Stimulated activated CD4-positive, alpha-beta T cell treated with anti-CD3 and anti-CD28 coated beads, Interleukin-4, amount 100 ng/mL, for 24 hours (primary cell): ENCODE measurements at regions not wholly inside any gene's neighbourhood (a gene's known extent, or its start where the extent isn't known, plus 50 kb on each side); places are given as distances from the start of the nearest gene placed in this dataset.

Experiments
- DNase-seq: peaks from one replicate; pipeline ENCODE4 v3.0.0-alpha.2; 2020

DNA sequence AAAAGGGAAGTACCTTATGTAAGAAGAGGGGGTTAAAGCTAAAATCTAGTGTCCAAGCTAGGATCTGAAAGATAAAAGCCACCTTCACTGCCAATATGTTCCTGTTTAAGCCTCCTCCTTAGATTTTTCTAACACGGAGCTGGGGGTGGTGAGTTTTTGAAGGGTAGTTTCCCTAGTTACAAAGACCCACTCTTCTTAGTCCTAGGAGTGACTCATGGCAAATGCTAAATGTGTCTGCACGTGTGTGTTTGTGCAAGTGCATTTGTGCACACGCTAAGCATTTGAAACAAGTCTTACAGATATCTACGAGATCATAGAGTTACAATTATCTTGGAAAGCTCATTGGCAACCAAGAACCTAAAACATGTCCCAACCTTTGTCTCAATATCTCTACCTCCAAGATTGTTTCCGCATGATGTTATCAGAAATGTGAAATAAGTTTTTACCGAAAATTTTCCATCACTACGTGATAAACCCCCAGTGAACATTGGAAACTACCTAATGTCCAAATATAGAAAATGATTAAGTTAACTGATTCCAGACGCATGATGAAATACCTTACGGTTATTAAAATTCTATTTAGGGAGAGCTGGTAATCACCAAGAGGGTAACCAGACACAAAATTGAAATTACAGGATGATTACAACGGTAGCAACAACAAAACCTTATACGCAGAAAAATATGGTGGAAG lies 78.0 kb upstream of the HRH2 start:
- peak; percentile 17 for DNase-seq

DNA sequence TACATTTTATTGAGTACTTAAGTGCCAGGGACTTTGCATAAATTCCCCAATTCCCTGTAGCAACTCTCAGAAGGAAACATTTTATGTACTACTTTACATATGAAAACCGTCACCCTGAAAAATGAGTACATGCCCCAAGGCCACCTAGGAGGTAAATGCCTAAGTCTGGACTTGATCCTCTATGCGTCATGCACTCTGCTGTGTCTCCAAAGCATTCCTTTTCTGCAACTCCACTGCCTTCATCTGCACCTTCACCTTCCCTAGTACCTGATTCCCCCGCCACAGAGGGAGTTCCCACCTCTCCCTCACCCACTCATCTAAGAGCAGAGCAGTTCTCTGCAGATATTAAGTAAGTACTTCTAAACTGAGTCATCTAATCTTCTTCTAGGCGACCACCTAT lies 75.2 kb upstream of the HRH2 start:
- no peak for DNase-seq

DNA sequence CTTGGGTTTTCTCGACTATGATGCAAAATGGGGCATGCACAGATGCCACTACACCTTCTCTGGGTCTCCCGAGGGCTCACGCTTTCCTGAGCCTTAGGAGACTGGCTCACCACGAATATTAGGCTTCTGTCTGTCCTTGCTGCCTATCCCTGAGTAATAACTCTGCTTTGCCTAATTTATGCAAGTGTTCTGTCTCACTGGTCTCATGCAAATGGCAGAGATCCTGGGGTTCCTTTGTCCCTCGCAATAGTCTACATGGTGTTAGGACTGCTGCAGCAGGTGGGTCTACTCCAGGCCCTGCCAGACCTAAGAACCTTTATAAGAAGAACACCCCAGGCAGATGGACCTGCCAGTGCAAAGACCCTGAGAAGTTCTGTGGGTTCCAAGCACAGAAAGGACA lies 72.3 kb upstream of the HRH2 start:
- DNase-seq = no peak

DNA sequence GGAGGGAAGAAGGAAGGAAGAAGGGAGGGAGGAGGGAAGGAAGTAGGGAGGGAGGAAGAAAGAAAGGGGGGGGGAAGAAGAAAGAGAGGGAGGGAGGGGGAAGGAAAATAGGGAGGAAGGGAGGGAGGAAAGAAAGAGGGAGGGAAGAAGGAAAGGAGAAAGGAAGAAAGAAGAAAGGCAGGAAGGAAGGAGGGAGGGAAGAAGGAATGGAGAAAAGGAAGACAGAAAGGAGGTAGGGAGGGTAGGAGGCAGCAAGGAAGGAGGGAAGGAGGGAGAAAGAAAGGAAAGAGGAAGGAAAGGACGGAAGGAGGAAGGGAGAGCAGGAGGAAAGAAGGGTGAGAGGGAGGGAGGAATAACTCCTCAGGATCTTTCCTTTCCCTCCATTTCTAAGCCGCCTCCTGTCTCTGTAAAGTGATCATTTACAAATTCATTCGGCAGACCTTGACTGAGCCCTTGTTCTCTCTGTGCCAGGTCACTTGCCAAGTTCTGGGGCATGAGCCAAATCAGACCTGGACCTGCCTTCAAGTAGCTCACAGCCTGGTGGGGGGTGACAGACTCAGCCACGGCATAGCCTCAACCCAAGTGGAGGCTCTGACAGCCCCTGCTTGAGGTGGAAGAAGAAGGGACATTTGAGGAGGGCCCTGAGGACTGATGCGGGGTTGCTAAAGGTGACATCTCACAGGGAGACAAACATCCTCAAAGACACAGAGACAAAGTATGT lies 69.0 kb upstream of the HRH2 start:
- no peak for DNase-seq

GRCh38 chr5:175589714-175590113 lies 68.2 kb upstream of the HRH2 start:
- DNase-seq = no peak

- no peak for DNase-seq
Observed at GRCh38 chr5:175590471-175590881, 67.4 kb upstream of the HRH2 start.

DNA sequence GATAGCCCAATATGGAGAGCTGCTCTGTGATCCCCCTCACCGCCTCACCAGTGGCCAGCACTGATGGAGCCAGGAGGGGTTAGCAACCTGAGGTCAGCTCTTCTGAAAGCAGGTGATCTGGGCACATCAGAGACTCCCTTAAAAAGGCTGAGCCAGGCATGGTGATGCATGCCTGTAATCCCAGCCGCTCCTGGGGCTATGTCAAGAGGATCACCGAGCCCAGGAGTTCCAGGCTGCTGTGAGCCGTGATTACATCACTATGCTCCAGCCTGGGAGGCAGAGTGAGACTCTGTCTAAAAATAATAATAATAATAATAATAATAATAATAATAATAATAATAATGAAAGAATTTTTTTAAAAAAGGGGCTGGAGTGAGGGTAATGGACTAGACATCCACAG lies 66.6 kb upstream of the HRH2 start:
- no peak for DNase-seq

DNA sequence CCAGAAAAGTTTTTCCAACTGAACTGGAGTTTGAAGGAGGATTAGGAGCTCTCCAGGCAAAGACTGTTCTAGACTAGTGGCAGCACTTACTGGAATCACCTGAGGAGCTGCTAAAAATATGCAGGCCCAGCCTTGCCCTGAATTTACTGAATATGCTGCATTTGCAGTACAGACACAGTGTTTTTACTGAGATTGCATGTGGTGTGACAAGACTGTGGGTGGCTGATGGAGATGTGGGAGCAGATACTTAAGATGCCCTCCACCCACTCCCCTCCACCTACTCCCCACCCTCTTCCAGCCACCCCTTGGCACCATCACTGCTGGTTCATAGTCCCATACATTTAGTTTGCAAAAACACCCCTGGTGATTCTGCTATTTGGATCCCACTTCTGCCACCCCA lies 64.1 kb upstream of the HRH2 start:
- no peak for DNase-seq

- DNase-seq = no peak
Observed at GRCh38 chr5:175595905-175596304, 62.0 kb upstream of the HRH2 start.

DNA sequence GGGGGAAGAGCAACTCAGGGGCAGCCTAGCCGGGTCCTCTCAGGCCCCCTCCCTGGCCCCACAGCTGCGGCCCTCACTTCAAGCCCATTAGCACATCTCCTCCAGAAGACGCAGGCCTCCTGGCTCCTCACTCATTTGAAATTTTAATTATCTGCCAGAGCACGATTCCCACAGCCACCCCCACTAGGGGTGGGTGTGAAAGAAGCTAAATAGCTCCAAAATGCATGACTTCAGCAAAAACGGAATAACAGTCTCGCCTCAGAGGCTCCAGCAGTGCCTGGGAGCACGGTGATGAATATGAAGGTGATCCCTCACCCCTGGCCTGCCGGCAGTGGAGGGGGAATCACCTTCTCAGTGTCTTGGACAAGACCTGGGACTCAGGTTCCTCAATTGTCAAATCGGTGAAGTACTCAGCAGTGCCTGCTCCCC lies 61.1 kb upstream of the HRH2 start:
- no peak for DNase-seq

GRCh38 chr5:175597718-175598117 lies 60.2 kb upstream of the HRH2 start:
- no peak for DNase-seq

DNA sequence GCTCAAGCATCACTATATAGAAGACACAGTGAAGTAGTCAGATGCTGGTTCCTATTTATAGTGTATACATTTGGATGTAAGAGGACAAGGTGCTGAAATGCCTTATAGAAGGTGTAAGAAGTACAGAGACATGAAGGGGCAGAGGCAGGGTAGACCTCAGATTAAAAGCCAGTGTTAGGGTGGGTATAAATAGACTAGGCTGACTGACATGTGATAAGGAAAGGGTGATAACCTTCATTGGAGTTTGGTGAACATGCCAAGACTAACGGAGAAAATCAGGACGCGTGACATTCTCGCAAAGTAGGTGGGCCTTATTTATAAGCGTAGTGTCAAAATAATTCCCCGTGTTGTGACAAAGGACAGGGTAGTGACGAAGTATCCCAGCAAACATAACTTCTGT lies 59.1 kb upstream of the HRH2 start:
- DNase-seq = no peak

DNA sequence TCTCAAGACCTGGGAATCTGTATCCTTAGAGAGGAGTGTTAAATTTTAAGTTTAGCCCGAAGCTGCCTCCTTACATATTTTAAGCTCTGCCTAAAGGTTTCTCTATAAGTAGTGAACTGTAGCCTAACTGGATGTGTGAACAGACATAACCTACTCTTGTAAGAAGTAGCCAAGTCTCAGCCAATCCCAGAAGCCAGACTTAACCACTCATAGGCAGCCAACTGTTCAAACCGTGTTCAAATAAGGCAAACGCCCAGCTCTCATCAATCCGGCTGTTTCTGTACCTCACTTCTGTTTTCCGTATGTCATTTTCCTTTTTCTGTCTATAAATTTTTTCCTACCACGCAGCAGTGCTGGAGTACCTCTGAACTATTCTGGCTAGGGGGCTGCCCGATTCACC lies 58.7 kb upstream of the HRH2 start:
- DNase-seq = no peak

DNA sequence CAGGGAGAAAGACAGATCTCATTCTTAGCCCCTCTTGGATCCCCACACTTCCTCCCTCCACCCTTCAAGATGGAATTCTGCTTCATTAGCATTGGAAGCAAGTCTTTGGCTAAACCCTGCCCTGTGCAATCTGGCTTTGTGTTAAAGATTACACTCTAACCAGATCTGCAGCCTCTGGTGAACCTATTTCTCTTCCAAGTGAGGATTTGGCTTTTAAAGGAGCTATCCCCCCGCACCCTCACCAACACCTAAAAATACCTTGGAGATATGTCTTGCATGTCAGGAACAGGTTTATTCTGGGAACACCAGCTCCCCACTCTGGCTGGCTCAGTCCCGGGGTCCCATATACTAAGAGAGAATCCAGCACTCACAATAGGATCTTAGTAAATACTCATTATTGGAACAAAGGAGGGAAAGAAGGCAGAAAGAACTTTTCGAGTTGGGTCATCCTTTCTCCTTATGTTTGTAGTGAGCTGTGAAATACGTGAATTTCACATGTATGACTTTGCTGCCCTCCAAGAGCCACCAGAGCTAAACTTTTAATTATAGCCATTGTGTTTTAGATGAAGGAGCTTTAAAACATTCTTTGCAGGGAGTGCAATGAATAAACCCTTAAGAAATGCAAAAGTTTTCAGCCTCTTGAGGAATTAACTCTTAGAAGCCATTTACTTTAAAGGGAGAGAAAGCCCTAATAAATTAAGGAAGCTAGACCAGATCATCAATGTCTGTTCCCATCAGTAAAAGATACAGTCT lies 53.7 kb upstream of the HRH2 start:
- DNase-seq = no peak

DNA sequence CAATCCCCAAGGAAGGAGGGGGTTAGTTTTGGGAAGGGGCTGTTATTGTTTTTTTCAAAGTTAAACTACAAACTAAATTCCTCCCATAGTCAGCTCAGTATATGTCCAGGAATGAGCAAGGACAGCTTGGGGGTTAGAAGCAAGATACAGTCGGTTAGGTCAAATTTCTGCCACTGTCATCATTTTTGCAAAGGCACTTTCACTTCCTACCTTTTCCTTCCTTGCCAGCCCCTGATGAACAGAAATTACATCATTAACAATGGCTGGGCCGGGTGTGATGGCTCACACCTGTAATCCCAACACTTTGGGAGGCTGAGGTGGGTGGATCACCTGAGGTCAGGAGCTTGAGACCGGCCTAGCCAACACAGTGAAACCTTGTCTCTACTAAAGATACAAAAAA lies 51.5 kb upstream of the HRH2 start:
- DNase-seq = no peak
